ENCODE measurements at regions not wholly inside any gene's neighbourhood (a gene's known extent, or its start where the extent isn't known, plus 50 kb on each side); places are given as distances from the start of the nearest gene placed in this dataset.

DNA sequence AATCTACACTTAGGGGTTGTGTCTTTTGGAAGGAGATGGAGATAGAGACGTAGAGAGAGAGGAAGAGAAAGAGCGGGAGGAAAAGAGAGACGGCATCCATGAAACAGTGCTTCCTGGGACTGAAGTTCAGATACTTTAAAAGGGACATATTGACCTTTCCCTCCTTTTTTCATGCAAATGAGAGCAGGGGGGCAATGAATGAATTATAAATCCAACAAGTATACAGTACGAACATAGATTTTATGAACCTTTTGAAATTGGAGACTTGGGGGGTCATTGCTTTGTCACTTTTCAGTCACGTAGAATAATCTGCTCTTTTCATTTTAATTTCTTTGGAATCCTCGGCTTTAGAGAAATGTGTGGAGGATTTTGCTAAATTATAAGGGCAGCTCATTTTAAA, 364.2 kb downstream of the MAT2B start:
- TF ChIP-seq CTCF (IDR thresholded peaks at IDR 0.05), result no peak

DNA sequence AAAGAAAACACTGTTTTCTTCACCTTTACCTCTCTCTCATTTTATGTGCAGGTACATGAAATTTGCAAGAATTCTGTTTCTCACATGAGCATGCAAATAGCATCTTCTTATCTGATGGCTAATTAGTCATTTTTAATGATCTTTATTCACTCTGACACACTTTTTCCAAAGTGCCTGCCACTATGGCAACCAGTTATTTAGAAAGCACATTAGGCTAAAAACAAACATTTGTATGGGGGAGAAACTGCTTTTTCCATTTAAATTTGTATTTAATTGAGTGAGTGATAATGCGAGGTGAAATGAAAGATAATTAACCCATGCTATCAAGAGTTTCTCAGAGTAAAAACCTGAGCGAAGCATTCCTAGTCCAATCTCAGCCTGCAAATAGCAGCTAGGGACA, 365.0 kb downstream of the MAT2B start:
- no peak for TF ChIP-seq CTCF (IDR thresholded peaks at IDR 0.05)

- no peak for TF ChIP-seq CTCF (IDR thresholded peaks at IDR 0.05)
Observed at GRCh38 chr5:163874431-163874830, 369.0 kb downstream of the MAT2B start.

GRCh38 chr5:163877865-163878264, 372.4 kb downstream of the MAT2B start:
- no peak for TF ChIP-seq CTCF (IDR thresholded peaks at IDR 0.05)

GRCh38 chr5:163878490-163878889, 373.1 kb downstream of the MAT2B start:
- TF ChIP-seq CTCF (IDR thresholded peaks at IDR 0.05), result no peak

DNA sequence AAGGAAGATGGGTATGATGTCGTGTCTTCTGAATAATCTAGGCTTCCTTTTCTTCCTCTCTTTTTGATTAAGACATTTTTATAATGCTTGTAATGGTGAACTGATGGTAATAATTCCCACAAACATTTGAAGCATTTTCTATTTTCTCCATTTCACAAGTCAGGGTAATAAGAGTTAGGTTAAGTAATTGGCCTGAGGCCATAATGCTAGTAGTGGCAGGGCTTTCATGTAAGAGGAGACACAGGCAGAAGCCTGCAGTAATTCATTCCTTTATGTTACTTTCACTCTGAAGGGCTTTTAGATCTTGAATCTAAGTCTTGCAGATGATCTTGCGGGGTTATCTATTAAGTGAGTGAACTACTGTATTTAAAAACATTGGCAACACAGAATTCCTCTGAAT, 374.9 kb downstream of the MAT2B start:
- TF ChIP-seq CTCF (IDR thresholded peaks at IDR 0.05), result no peak

DNA sequence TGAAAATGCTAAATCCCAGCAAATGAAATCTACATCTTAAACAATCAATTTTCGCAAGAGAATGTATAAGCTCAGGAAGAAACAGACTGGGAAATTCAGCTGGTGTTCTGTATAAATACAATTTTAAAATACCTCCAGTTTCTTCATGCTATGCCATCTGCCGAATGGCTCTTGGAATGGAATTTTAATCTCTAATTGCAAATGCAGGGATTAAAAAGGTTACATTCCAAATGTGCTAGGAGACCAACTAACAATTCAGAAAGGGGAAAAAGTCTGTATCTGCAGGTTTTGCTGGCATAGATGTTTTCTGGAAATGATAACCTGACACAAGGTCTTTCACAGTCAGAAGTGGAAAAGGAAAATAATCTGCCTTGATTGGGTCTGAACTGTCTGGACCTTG, 379.7 kb downstream of the MAT2B start:
- no peak for TF ChIP-seq CTCF (IDR thresholded peaks at IDR 0.05)

DNA sequence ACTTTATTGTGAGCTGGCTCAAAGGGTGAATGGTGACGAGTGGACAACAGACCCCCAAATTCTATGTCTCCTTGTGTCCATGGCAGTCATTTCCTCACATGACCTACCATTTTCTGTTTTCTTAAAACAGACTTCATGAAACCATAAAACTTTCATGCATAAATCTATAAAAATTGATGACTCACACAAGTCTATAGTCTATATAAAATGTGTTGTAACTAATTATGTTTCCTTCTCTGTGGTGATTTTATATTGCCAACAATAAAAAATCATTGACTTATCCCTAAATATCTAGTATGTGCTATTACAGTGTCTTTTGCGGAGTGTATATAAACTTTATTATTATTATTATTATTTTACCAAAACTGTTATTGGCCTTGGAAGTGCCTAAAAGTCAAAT, 382.4 kb downstream of the MAT2B start:
- no peak for TF ChIP-seq CTCF (IDR thresholded peaks at IDR 0.05)

Data from LNCAP (cell line).